Spleen (tissue), 7 donors: ENCODE measurements at regions not wholly inside any gene's neighbourhood (a gene's known extent, or its start where the extent isn't known, plus 50 kb on each side); places are given as distances from the start of the nearest gene placed in this dataset.

Experiments
- CTCF ChIP-seq, 11 experiments: fragments of 200-600 bp in 7 of 11; fragments of 450-650 bp in 4 of 11; sonication (generic) in 4 of 11; IDR thresholded peaks in 8 of 11; conservative IDR thresholded peaks in 3 of 11; 1 replicate in 7 of 11; 2 replicates in 4 of 11; pipeline versions ENCODE4 v1.4.0 to v1.8.0; 2016 to 2021; ENCODE audit warnings: antibody characterized with exemption in 11 of 11, inconsistent platforms in 4 of 11, mild to moderate bottlenecking in 1 of 11
- POLR2A ChIP-seq, 3 donors: fragments of 450-650 bp; IDR thresholded peaks; one replicate each; pipeline ENCODE4 v1.5.1; 2017; ENCODE audit warnings: antibody characterized with exemption in 3 of 3, mild to moderate bottlenecking in 1 of 3
- donor health status: DM: no; HTN: no; CAD: no; lungs with moderate emphysema.
- donor health status: DM: no; HTN: no; CAD: no.
- donor health status: DM: no; HTN: no; CAD: no.

- TF ChIP-seq CTCF (IDR thresholded peaks at IDR 0.05 in 8 of 11, conservative IDR thresholded peaks at IDR 0.05 in 3 of 11) = no peak
- TF ChIP-seq POLR2A (IDR thresholded peaks at IDR 0.05) = no peak
Measured at GRCh38 chr1:60516996-60517395, 443.4 kb upstream of the C1orf87 start.
